MM.1S (cell line): ENCODE measurements at regions not wholly inside any gene's neighbourhood (a gene's known extent, or its start where the extent isn't known, plus 50 kb on each side); places are given as distances from the start of the nearest gene placed in this dataset.
"Not testable (repeated sequence)": the region's sequence is repeated elsewhere in the genome, so short reads cannot be mapped to it uniquely, and the experiment has no call there.

ENCODE experiments used
- DNase-seq: peaks from one replicate; pipeline ENCODE4 v3.0.0-alpha.2; 2015
- H2AFZ ChIP-seq: fragments of 300-600 bp; sonication (generic); 2 replicates; pipeline ENCODE4 v1.6.0; 2016; ENCODE audit warnings: antibody characterized with exemption, low read length
- H3F3A ChIP-seq: fragments of 300-600 bp; sonication (generic); 2 replicates; pipeline ENCODE4 v1.6.1; 2016; ENCODE audit warnings: mild to moderate bottlenecking, antibody characterized with exemption, low read length, moderate library complexity, mixed read lengths; ENCODE audit not compliant: insufficient read depth
- H3K27ac ChIP-seq: fragments of 300-600 bp; sonication (generic); 2 replicates; pipeline ENCODE4 v1.5.1; 2016; ENCODE audit warnings: mild to moderate bottlenecking, low read length
- H3K27me3 ChIP-seq: fragments of 300-600 bp; sonication (generic); replicated peaks from 2 replicates; pipeline ENCODE4 v1.6.0; 2016; ENCODE audit warnings: low read length; ENCODE audit not compliant: insufficient read depth
- H3K36me3 ChIP-seq: fragments of 300-600 bp; sonication (generic); replicated peaks from 2 replicates; pipeline ENCODE4 v1.6.1; 2016; ENCODE audit warnings: mild to moderate bottlenecking, low read length, mixed read lengths; ENCODE audit not compliant: insufficient read depth
- H3K4me1 ChIP-seq: fragments of 300-600 bp; sonication (generic); 2 replicates; pipeline ENCODE4 v1.6.1; 2016; ENCODE audit warnings: low read length, mixed read lengths
- H3K4me2 ChIP-seq: fragments of 300-600 bp; sonication (generic); 2 replicates; pipeline ENCODE4 v1.6.0; 2016; ENCODE audit warnings: low read depth, low read length
- H3K4me3 ChIP-seq: fragments of 300-600 bp; sonication (generic); 2 replicates; pipeline ENCODE4 v1.5.1; 2016; ENCODE audit warnings: low read length, mixed read lengths
- H3K79me2 ChIP-seq: fragments of 300-600 bp; sonication (generic); 2 replicates; pipeline ENCODE4 v1.6.1; 2016; ENCODE audit warnings: mixed run types, low read length, mixed read lengths
- H3K9ac ChIP-seq: fragments of 300-600 bp; sonication (generic); 2 replicates; pipeline ENCODE4 v1.6.1; 2016; ENCODE audit warnings: low read length, mixed read lengths
- H3K9me2 ChIP-seq: fragments of 300-600 bp; sonication (generic); replicated peaks from 2 replicates; pipeline ENCODE4 v1.6.1; 2016; ENCODE audit warnings: mild to moderate bottlenecking, low read length, mixed read lengths; ENCODE audit not compliant: insufficient read depth
- H3K9me3 ChIP-seq: fragments of 300-600 bp; sonication (generic); replicated peaks from 2 replicates; pipeline ENCODE4 v1.6.1; 2016; ENCODE audit warnings: mild to moderate bottlenecking, low read length, mixed read lengths; ENCODE audit not compliant: insufficient read depth
- H4K20me1 ChIP-seq: fragments of 300-600 bp; sonication (generic); 2 replicates; pipeline ENCODE4 v1.6.1; 2016; ENCODE audit warnings: mild to moderate bottlenecking, low read length, moderate library complexity, mixed read lengths; ENCODE audit not compliant: insufficient read depth
- EZH2 ChIP-seq: fragments of 300-600 bp; sonication (generic); optimal IDR thresholded peaks from 2 replicates; pipeline ENCODE3; 2017; ENCODE audit warnings: low read depth, mild to moderate bottlenecking, antibody characterized with exemption, low read length, mixed read lengths
- EZH2phosphoT487 ChIP-seq: fragments of 300-600 bp; sonication (generic); IDR thresholded peaks from 2 replicates; pipeline ENCODE4 v1.6.1; 2018; ENCODE audit warnings: antibody characterized with exemption, low read length
- TF ChIP-seq, protein P1 (sequence below): fragments of 300-600 bp; sonication (generic); IDR thresholded peaks from 2 replicates; pipeline ENCODE4 v1.5.1; 2016; ENCODE audit warnings: antibody characterized with exemption, low read length, mixed read lengths

DNA sequence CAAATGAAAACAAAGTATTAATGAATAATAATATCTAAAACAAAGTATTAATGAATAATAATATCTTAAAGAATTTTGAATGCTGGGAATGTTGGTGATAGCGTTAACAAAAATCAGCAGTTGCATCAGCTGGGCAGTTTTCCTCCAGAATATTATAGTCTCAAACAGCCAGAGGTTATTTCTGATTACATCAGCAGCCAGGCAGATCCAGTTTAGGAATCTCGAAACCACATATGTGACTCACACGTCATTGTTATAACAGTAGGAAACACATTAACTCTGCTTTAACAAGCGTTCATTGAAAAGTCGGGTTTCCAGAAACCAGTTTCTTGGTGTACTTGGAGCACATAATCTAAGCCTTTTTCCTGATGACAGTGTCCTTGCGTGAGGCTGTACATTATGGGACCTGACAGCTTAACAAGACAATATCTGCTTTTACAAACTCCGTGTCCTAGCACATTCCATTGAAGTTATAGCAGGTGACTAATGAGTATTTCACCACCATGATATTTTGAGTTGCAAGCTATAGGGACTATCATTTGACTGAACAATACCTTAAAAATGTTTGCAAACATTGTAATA lies 559.5 kb upstream of the KLF4 start:
- Histone ChIP-seq H3K4me2 (no peak overlapping the region), H3K79me2 (no peaks in the 10 kb centered on the region), H3K36me3 (no peaks in the 10 kb centered on the region), H3K9me3 (no peaks in the 10 kb centered on the region), H3F3A (no peaks in the 10 kb centered on the region), H3K27ac (no peak overlapping the region), H3K9me2 (no peaks in the 10 kb centered on the region), H4K20me1 (no peaks in the 10 kb centered on the region), H3K27me3 (no peaks in the 10 kb centered on the region), H2AFZ (no peak overlapping the region), H3K9ac (no peak overlapping the region), H3K4me1 (no peaks in the 10 kb centered on the region), H3K4me3 (no peak overlapping the region)
- no peak for TF ChIP-seq EZH2
- no peak for TF ChIP-seq EZH2phosphoT487
- TF ChIP-seq, protein P1, sequence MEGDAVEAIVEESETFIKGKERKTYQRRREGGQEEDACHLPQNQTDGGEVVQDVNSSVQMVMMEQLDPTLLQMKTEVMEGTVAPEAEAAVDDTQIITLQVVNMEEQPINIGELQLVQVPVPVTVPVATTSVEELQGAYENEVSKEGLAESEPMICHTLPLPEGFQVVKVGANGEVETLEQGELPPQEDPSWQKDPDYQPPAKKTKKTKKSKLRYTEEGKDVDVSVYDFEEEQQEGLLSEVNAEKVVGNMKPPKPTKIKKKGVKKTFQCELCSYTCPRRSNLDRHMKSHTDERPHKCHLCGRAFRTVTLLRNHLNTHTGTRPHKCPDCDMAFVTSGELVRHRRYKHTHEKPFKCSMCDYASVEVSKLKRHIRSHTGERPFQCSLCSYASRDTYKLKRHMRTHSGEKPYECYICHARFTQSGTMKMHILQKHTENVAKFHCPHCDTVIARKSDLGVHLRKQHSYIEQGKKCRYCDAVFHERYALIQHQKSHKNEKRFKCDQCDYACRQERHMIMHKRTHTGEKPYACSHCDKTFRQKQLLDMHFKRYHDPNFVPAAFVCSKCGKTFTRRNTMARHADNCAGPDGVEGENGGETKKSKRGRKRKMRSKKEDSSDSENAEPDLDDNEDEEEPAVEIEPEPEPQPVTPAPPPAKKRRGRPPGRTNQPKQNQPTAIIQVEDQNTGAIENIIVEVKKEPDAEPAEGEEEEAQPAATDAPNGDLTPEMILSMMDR = no peak
- no peak for DNase-seq

DNA sequence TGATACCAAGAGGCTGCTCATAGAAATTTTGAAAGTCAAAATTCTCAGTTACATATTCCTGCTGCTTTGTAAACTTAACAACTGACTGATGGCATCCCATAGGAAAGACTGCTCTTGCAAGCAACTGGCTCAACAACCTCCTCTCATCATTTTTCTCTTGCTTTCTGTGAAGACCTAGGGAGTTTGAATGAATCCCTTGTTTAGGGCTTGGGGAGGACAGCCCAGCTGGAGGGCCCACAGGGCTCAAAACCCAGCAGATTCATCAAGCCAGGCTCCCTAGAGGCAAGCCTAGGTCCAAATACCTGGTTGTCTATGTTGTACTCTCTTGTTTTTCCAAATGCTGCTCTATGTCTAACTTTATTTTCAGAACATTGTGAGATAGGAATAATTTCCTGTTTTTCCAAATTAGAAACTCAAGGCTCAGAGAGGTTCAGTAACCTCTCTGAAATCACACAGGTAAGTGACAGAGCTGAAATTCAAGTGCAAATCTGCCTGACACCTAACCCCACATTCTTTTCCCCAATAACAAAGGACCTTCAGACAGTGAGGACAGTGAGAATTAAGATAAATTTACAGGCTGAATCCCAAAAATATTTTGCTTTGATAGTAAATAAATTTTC lies 558.9 kb upstream of the KLF4 start:
- Histone ChIP-seq H3K4me1 (no peaks in the 10 kb centered on the region), H3K27ac (no peak overlapping the region), H3K9me2 (no peaks in the 10 kb centered on the region), H3K27me3 (no peaks in the 10 kb centered on the region), H3K79me2 (no peaks in the 10 kb centered on the region), H2AFZ (no peak overlapping the region), H3K4me2 (no peak overlapping the region), H3F3A (no peaks in the 10 kb centered on the region), H4K20me1 (no peaks in the 10 kb centered on the region), H3K4me3 (no peak overlapping the region), H3K9ac (no peak overlapping the region), H3K36me3 (no peaks in the 10 kb centered on the region), H3K9me3 (0 out of 2 replicates have a peak, but pooled peaks cover 4% of the 10 kb centered on the region)
- TF ChIP-seq, protein P1 = no peak
- TF ChIP-seq EZH2phosphoT487 = no peak
- no peak for TF ChIP-seq EZH2
- DNase-seq = no peak

DNA sequence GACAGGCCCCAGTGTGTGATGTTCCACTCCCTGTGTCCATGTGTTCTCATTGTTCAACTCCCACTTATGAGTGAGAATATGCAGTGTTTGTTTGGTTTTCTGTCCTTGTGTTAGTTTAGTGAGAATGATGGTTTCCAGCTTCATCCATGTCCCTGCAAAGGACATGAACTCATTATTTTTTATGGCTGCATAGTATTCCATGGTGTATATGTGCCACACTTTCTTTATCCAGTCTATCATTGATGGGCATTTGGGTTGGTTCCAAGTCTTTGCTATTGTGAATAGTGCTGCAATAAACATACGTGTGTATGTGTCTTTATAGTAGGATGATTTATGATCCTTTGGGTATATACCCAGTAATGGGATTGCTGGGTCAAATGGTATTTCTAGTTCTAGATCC lies 558.2 kb upstream of the KLF4 start:
- not testable (repeated sequence) for H3K9ac ChIP-seq, H3K79me2 ChIP-seq, H3K27ac ChIP-seq, H3K36me3 ChIP-seq, H3K9me2 ChIP-seq, H3K27me3 ChIP-seq, H3K9me3 ChIP-seq, DNase-seq, H3K4me1 ChIP-seq, H2AFZ ChIP-seq, H3K4me3 ChIP-seq, H3F3A ChIP-seq, H4K20me1 ChIP-seq, H3K4me2 ChIP-seq

DNA sequence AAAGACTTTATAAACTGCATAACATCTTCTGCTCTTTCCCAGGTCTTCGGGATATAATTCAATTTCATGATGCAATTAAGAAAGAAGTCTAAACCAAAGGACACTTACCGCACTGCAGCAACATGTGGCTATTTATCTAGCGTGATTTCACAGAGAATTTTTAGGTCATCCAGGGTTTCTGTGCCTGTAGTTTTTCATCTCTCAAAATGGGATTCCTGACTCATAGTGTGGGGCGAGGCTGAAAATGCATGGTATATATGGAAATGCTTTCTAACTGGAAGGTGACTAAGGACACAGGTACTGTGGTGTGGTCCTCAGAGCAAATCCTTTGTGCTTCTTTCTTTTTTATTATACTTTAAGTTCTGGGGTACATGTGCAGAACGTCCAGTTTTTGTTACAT lies 557.7 kb upstream of the KLF4 start:
- no peaks in the 10 kb centered on the region for H3K27me3 ChIP-seq
- no peak for DNase-seq
- no peaks in the 10 kb centered on the region for H3K79me2 ChIP-seq
- H3K4me2 ChIP-seq = no peak overlapping the region
- H3F3A ChIP-seq = no peaks in the 10 kb centered on the region
- H3K4me1 ChIP-seq = no peaks in the 10 kb centered on the region
- H3K9me2 ChIP-seq = no peaks in the 10 kb centered on the region
- H4K20me1 ChIP-seq = no peaks in the 10 kb centered on the region
- H2AFZ ChIP-seq = no peak overlapping the region
- H3K9me3 ChIP-seq = 0 out of 2 replicates have a peak, but pooled peaks cover 4% of the 10 kb centered on the region
- H3K4me3 ChIP-seq = no peak overlapping the region
- no peaks in the 10 kb centered on the region for H3K36me3 ChIP-seq
- no peak overlapping the region for H3K27ac ChIP-seq
- TF ChIP-seq EZH2phosphoT487 (no peak), EZH2 (no peak)
- TF ChIP-seq, protein P1 = no peak
- H3K9ac ChIP-seq = no peak overlapping the region
